Endothelial cell of umbilical vein (primary cell): ENCODE measurements at regions not wholly inside any gene's neighbourhood (a gene's known extent, or its start where the extent isn't known, plus 50 kb on each side); places are given as distances from the start of the nearest gene placed in this dataset.

Experiments
- EZH2 ChIP-seq: IDR thresholded peaks from 2 replicates; pipeline ENCODE4 v1.6.1; 2012; ENCODE audit warnings: borderline replicate concordance, low read depth, mild to moderate bottlenecking, moderate library complexity, low read length, inconsistent platforms; ENCODE audit not compliant: severe bottlenecking
- GATA2 ChIP-seq: IDR thresholded peaks from 2 replicates; pipeline ENCODE4 v1.7.0; 2011; ENCODE audit warnings: low read depth, mild to moderate bottlenecking, moderate library complexity, mixed read lengths, low read length; ENCODE audit not compliant: insufficient read length, insufficient read depth
- POLR2A ChIP-seq: IDR thresholded peaks from 2 replicates; pipeline ENCODE4 v1.6.1; 2012; ENCODE audit warnings: low read depth, mild to moderate bottlenecking, control low read depth, low read length
- POLR2AphosphoS5 ChIP-seq: IDR thresholded peaks from 2 replicates; pipeline ENCODE4 v1.6.1; 2012; ENCODE audit warnings: low read depth, mild to moderate bottlenecking, control low read depth, low read length, moderate library complexity; ENCODE audit not compliant: insufficient read depth
- TF ChIP-seq, protein P1 (sequence below), 2 donors: IDR thresholded peaks; 1 replicate in 1 of 2; 2 replicates in 1 of 2; pipeline ENCODE4 v1.5.1; 2011; ENCODE audit warnings: low read length in 2 of 2, mild to moderate bottlenecking in 2 of 2, moderate library complexity in 2 of 2, control low read depth in 1 of 2, inconsistent platforms in 1 of 2, low read depth in 1 of 2; ENCODE audit not compliant: insufficient read depth in 1 of 2; ENCODE audit errors: extremely low read depth in 1 of 2
- TF ChIP-seq, protein P2 (sequence below): IDR thresholded peaks from 2 replicates; pipeline ENCODE4 v1.6.1; 2011; ENCODE audit not compliant: insufficient read depth, insufficient read length

DNA sequence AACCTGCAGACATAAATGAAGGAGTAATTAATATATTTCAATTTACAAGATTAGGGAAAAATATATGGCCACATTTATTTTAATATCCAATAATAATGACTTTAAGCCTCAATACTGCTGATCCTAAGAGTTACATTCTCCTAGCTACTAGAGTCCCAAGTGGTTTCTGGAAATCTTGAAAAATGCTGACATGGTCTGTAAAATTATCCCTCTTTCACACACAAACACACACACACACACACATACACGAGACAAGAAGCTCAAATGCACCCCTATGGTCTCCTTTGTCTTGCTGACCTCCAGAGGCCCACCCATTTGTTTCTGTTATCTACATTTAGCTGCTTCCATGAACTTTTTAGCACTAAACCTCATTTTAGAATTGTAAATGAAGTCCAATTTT is 53.0 kb upstream of the USP15 start:
- TF ChIP-seq, protein P1, sequence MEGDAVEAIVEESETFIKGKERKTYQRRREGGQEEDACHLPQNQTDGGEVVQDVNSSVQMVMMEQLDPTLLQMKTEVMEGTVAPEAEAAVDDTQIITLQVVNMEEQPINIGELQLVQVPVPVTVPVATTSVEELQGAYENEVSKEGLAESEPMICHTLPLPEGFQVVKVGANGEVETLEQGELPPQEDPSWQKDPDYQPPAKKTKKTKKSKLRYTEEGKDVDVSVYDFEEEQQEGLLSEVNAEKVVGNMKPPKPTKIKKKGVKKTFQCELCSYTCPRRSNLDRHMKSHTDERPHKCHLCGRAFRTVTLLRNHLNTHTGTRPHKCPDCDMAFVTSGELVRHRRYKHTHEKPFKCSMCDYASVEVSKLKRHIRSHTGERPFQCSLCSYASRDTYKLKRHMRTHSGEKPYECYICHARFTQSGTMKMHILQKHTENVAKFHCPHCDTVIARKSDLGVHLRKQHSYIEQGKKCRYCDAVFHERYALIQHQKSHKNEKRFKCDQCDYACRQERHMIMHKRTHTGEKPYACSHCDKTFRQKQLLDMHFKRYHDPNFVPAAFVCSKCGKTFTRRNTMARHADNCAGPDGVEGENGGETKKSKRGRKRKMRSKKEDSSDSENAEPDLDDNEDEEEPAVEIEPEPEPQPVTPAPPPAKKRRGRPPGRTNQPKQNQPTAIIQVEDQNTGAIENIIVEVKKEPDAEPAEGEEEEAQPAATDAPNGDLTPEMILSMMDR (IDR thresholded peaks at IDR 0.05; ENCODE audit: extremely low read depth in 1 of 2, insufficient read depth in 1 of 2, low read depth in 1 of 2, low read length in 2 of 2): no peak
- TF ChIP-seq GATA2 (no peak), POLR2AphosphoS5 (no peak), EZH2 (no peak), POLR2A (no peak)
- TF ChIP-seq, protein P2, sequence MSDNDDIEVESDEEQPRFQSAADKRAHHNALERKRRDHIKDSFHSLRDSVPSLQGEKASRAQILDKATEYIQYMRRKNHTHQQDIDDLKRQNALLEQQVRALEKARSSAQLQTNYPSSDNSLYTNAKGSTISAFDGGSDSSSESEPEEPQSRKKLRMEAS: no peak
